ENCODE measurements at regions not wholly inside any gene's neighbourhood (a gene's known extent, or its start where the extent isn't known, plus 50 kb on each side); places are given as distances from the start of the nearest gene placed in this dataset.

DNA sequence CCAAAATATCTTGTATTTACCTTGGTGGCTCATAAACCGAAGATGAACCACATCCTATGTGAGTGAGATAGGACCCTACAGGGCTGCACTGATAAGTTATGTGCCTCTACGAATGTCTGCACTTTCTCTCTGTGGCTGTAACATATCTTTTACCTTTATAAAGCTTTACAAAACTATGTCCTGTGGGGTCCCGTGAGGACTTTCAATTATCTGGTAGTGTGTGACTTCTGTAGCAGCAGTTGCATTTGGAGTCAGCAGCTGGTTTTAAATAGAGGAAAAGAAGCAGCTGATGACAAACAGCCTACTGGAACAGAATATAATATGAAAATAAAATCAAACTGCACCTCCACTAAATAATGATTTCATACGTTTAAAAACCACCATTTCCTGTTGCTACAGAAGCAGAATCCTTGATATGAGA is 222.4 kb upstream of the GNAI1 start:
- Mint-ChIP-seq H3K4me1 (ENCODE audit: unreplicated experiment) (no peaks in the 10 kb centered on the region), H3K36me3 (no peaks in the 10 kb centered on the region), H3K9me3 (no peaks in the 10 kb centered on the region), H3K27me3 (no peaks in the 10 kb centered on the region), H3K4me3 (no peak overlapping the region), H3K27ac (no peak overlapping the region)
- no peak for TF ChIP-seq CTCF (conservative IDR thresholded peaks at IDR 0.05)
- no peak for DNase-seq (ENCODE audit: extremely low spot score, unreplicated experiment)

DNA sequence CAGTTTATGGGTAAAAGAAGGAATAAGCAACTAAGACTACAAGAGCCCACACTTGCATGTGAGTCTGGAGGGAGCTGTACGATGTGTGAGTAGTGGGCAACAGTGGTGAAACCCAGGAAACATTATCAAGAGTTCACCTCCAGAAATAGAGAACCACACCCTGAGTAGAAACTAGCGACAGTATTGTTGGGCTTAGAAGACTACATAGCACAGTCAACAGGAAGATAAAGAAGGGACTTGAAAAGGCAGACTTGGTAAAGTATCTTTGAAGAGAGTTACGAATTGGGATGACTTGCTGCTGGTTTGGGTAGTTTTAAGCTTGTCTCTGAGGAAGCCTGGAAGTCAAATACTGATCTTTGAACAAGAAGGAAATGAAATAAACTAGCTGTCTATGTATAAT is 223.2 kb upstream of the GNAI1 start:
- DNase-seq (ENCODE audit: extremely low spot score, unreplicated experiment): no peak
- H3K27me3 Mint-ChIP-seq: no peaks in the 10 kb centered on the region
- no peaks in the 10 kb centered on the region for H3K9me3 Mint-ChIP-seq
- no peak overlapping the region for H3K27ac Mint-ChIP-seq
- TF ChIP-seq CTCF (conservative IDR thresholded peaks at IDR 0.05): no peak
- H3K4me1 Mint-ChIP-seq (ENCODE audit: unreplicated experiment): no peaks in the 10 kb centered on the region
- no peak overlapping the region for H3K4me3 Mint-ChIP-seq
- H3K36me3 Mint-ChIP-seq: no peaks in the 10 kb centered on the region

GRCh38 chr7:79909176-79909575 is 225.5 kb upstream of the GNAI1 start:
- Mint-ChIP-seq H3K27ac (no peak overlapping the region), H3K27me3 (no peaks in the 10 kb centered on the region), H3K9me3 (no peaks in the 10 kb centered on the region), H3K36me3 (no peaks in the 10 kb centered on the region), H3K4me1 (ENCODE audit: unreplicated experiment) (no peaks in the 10 kb centered on the region), H3K4me3 (no peak overlapping the region)
- TF ChIP-seq CTCF (conservative IDR thresholded peaks at IDR 0.05): no peak
- no peak for DNase-seq (ENCODE audit: extremely low spot score, unreplicated experiment)

DNA sequence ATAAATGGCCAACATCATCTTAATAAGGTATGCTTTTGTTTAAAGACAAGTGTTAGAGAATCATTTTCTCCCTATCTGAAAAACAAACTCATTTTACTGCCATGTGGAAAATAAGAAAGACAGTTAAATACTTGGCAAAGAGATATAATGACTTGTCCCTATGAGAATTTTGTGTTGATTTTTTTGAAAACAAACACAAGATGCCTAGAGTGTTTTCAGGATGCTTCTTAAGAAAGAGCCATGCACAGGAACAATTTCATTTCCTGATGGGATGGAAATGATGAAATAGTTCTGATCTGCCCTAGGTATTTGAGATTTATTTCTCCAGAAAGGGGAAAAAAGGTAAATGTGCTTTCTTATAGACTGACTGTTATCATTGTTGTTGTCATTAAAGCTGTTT is 237.5 kb upstream of the GNAI1 start:
- no peaks in the 10 kb centered on the region for H3K27me3 Mint-ChIP-seq
- no peak for DNase-seq (ENCODE audit: extremely low spot score, unreplicated experiment)
- H3K36me3 Mint-ChIP-seq: no peaks in the 10 kb centered on the region
- H3K4me1 Mint-ChIP-seq (ENCODE audit: unreplicated experiment): no peaks in the 10 kb centered on the region
- H3K4me3 Mint-ChIP-seq: no peak overlapping the region
- H3K9me3 Mint-ChIP-seq: peaks cover 5% of the 10 kb centered on the region
- TF ChIP-seq CTCF (conservative IDR thresholded peaks at IDR 0.05): no peak
- no peak overlapping the region for H3K27ac Mint-ChIP-seq

DNA sequence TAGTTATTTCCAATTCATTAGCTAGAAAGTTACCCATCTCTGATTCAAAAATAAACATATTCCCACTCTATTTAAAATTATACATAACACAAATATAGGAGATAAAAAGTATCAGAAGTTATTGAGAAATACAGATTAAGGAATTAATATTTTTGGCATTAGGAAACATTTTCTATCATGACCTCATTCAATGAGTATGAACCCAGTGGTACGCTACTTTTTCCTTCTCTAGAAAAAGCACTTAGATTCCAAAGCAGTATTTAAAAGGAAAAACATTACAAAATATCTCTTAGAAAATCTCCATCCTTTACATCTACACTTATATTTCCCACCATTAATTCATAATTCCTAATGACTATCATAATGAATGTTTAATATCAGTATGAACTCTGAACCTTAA is 240.6 kb upstream of the GNAI1 start:
- H3K4me1 Mint-ChIP-seq (ENCODE audit: unreplicated experiment): no peaks in the 10 kb centered on the region
- H3K36me3 Mint-ChIP-seq: no peaks in the 10 kb centered on the region
- no peak overlapping the region for H3K27ac Mint-ChIP-seq
- DNase-seq (ENCODE audit: extremely low spot score, unreplicated experiment): no peak
- peaks cover 4% of the 10 kb centered on the region for H3K9me3 Mint-ChIP-seq
- no peak for TF ChIP-seq CTCF (conservative IDR thresholded peaks at IDR 0.05)
- peaks cover 6% of the 10 kb centered on the region for H3K27me3 Mint-ChIP-seq
- H3K4me3 Mint-ChIP-seq: no peak overlapping the region

GRCh38 chr7:79882922-79883321 is 251.7 kb upstream of the GNAI1 start:
- Mint-ChIP-seq H3K27ac (no peak overlapping the region), H3K36me3 (no peaks in the 10 kb centered on the region), H3K4me1 (ENCODE audit: unreplicated experiment) (peaks cover 7% of the 10 kb centered on the region), H3K9me3 (no peaks in the 10 kb centered on the region), H3K4me3 (no peak overlapping the region), H3K27me3 (peaks cover 3% of the 10 kb centered on the region)
- no peak for TF ChIP-seq CTCF (conservative IDR thresholded peaks at IDR 0.05)
- no peak for DNase-seq (ENCODE audit: extremely low spot score, unreplicated experiment)

All from type B pancreatic cell (in vitro differentiated cells).